Breast epithelium (tissue), 4 donors: ENCODE measurements at regions not wholly inside any gene's neighbourhood (a gene's known extent, or its start where the extent isn't known, plus 50 kb on each side); places are given as distances from the start of the nearest gene placed in this dataset.

Experiments
- DNase-seq, 2 donors: peaks; one replicate each; pipeline ENCODE4 v3.0.0-alpha.2; 2019; ENCODE audit warnings: low spot score in 2 of 2
- H3K27ac ChIP-seq, 2 donors: fragments of 200-600 bp; sonication (generic) in 1 of 2; one replicate each; pipeline ENCODE4 v1.5.1; 2016 to 2019; ENCODE audit warnings: mild to moderate bottlenecking in 1 of 2
- H3K27me3 ChIP-seq, 2 donors: fragments of 200-600 bp; sonication (generic) in 1 of 2; one replicate each; pipeline versions ENCODE4 v1.5.1 to v1.6.0; 2017 to 2019; ENCODE audit warnings: control low read depth in 1 of 2, mild to moderate bottlenecking in 1 of 2
- H3K36me3 ChIP-seq: fragments of 200-600 bp; one replicate; pipeline ENCODE4 v1.5.1; 2019
- H3K4me1 ChIP-seq, 2 donors: fragments of 200-600 bp; sonication (generic); one replicate each; pipeline ENCODE4 v1.5.1; 2016 to 2019; ENCODE audit warnings: control low read depth in 1 of 2
- H3K4me3 ChIP-seq, 3 donors: fragments of 200-600 bp; sonication (generic); 1 replicate in 2 of 3; 2 replicates in 1 of 3; pipeline ENCODE4 v1.5.1; 2016 to 2019; ENCODE audit warnings: mild to moderate bottlenecking in 3 of 3, moderate library complexity in 2 of 3
- H3K9me3 ChIP-seq, 2 donors: fragments of 200-600 bp; sonication (generic) in 1 of 2; one replicate each; pipeline ENCODE4 v1.5.1; 2016 to 2019; ENCODE audit warnings: control low read depth in 1 of 2
- POLR2A ChIP-seq: fragments of 450-650 bp; IDR thresholded peaks from one replicate; pipeline ENCODE4 v1.6.1; 2016; ENCODE audit warnings: antibody characterized with exemption, mild to moderate bottlenecking, moderate library complexity
- POLR2AphosphoS5 ChIP-seq, 3 donors: sonication (generic); formaldehyde crosslinking; IDR thresholded peaks; one replicate each; pipeline ENCODE4 v1.6.1; 2017; ENCODE audit warnings: antibody characterized with exemption in 3 of 3
- intact Hi-C: fragments of 100-400 bp; cut with DNase I; formaldehyde crosslinking; loops from one replicate; pipeline ENCODE4 v1.15.1; 2023; ENCODE audit warnings: low total_unique reads
- TF ChIP-seq, protein P1 (sequence below), 3 donors: fragments of 450-650 bp; IDR thresholded peaks; one replicate each; pipeline ENCODE4 v1.5.1; 2016 to 2017; ENCODE audit warnings: antibody characterized with exemption in 3 of 3, mild to moderate bottlenecking in 3 of 3, moderate library complexity in 3 of 3

- intact Hi-C loops: no loop called here
- H3K27ac ChIP-seq: no peak overlapping the region
- no peaks in the 10 kb centered on the region for H3K27me3 ChIP-seq
- H3K4me1 ChIP-seq: no peaks in the 10 kb centered on the region
- H3K9me3 ChIP-seq: no peaks in the 10 kb centered on the region
- DNase-seq: no peak
- TF ChIP-seq POLR2AphosphoS5 (IDR thresholded peaks at IDR 0.05) (no peak), POLR2A (no peak)
- TF ChIP-seq, protein P1, sequence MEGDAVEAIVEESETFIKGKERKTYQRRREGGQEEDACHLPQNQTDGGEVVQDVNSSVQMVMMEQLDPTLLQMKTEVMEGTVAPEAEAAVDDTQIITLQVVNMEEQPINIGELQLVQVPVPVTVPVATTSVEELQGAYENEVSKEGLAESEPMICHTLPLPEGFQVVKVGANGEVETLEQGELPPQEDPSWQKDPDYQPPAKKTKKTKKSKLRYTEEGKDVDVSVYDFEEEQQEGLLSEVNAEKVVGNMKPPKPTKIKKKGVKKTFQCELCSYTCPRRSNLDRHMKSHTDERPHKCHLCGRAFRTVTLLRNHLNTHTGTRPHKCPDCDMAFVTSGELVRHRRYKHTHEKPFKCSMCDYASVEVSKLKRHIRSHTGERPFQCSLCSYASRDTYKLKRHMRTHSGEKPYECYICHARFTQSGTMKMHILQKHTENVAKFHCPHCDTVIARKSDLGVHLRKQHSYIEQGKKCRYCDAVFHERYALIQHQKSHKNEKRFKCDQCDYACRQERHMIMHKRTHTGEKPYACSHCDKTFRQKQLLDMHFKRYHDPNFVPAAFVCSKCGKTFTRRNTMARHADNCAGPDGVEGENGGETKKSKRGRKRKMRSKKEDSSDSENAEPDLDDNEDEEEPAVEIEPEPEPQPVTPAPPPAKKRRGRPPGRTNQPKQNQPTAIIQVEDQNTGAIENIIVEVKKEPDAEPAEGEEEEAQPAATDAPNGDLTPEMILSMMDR (IDR thresholded peaks at IDR 0.05): no peak
- no peak overlapping the region for H3K4me3 ChIP-seq
- no peaks in the 10 kb centered on the region for H3K36me3 ChIP-seq
These were observed 676.4 kb upstream of the INTU start for GRCh38 chr4:126956184-126956897.

- H3K27me3 ChIP-seq: no peaks in the 10 kb centered on the region
- TF ChIP-seq POLR2A: no peak
- TF ChIP-seq POLR2AphosphoS5 (IDR thresholded peaks at IDR 0.05): no peak
- TF ChIP-seq, protein P1 (IDR thresholded peaks at IDR 0.05): no peak
- no peaks in the 10 kb centered on the region for H3K36me3 ChIP-seq
- H3K4me3 ChIP-seq: no peak overlapping the region
- no peaks in the 10 kb centered on the region for H3K9me3 ChIP-seq
- no peak overlapping the region for H3K27ac ChIP-seq
- no peaks in the 10 kb centered on the region for H3K4me1 ChIP-seq
- intact Hi-C loops: no loop called here
- DNase-seq: no peak
These were observed 675.2 kb upstream of the INTU start for GRCh38 chr4:126957556-126957955.

- intact Hi-C loops: no loop called here
- Histone ChIP-seq H3K27me3 (no peaks in the 10 kb centered on the region), H3K4me3 (no peak overlapping the region), H3K4me1 (no peaks in the 10 kb centered on the region), H3K27ac (no peak overlapping the region), H3K36me3 (no peaks in the 10 kb centered on the region), H3K9me3 (no peaks in the 10 kb centered on the region)
- DNase-seq: no peak
- TF ChIP-seq, protein P1 (IDR thresholded peaks at IDR 0.05): no peak
- TF ChIP-seq POLR2A (no peak), POLR2AphosphoS5 (IDR thresholded peaks at IDR 0.05) (no peak)
These were observed 674.8 kb upstream of the INTU start for GRCh38 chr4:126957987-126958386.

DNA sequence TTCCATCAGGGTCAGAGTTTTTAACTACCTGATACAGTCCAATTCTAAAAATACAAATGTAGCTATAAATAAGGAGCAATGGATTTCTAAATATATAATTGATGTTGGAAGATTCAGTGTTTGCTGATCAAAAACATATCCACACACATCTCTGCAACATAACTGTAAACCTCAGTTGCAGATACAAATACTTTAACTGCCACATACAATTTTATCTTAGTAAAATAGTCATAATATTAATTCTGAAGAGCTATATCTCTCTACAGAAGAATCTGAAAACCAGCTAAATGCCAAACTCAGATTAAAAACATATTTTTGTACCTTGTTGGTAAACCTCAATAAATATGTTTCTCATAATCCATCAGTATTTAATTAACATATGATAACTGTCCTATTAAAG lies 674.3 kb upstream of the INTU start:
- no peak overlapping the region for H3K4me3 ChIP-seq
- TF ChIP-seq POLR2AphosphoS5 (IDR thresholded peaks at IDR 0.05): no peak
- no peak for TF ChIP-seq POLR2A
- TF ChIP-seq, protein P1 (IDR thresholded peaks at IDR 0.05): no peak
- intact Hi-C loops: no loop called here
- H3K27me3 ChIP-seq: no peaks in the 10 kb centered on the region
- no peaks in the 10 kb centered on the region for H3K4me1 ChIP-seq
- no peaks in the 10 kb centered on the region for H3K9me3 ChIP-seq
- no peak overlapping the region for H3K27ac ChIP-seq
- DNase-seq: no peak
- H3K36me3 ChIP-seq: no peaks in the 10 kb centered on the region

DNA sequence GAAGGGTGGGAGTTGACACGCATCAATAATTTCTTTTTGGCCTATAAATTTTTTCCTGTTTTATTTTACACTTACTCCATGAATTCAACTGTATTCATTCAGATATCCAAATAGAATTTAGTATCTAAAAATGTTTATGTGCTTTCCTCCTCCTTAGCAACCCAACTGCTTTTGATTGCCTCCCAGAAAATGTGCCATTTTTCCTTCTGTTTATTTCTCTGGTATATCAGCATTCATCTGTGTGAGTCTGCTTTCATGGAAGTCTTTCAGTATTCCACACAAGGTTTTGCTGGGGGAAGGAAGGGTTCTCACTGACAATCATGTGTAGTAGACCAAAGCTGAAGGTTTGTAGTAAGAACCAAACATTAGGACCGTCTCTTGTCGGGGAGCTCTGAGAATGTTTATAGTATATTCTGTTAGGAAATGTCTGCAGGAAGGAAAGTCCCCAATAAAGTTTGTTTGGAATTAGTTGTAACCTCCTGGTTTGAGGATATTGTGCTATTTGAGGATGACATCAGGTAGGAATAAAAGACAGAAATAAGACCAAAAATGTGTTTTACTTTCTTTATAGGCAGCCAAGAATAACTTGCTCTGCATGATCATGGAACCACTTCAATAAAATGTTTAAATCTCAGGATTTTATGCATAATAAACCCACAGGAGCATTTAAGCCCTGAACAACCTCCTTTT lies 673.6 kb upstream of the INTU start:
- no peak for DNase-seq
- Histone ChIP-seq H3K9me3 (no peaks in the 10 kb centered on the region), H3K27me3 (no peaks in the 10 kb centered on the region), H3K4me1 (no peaks in the 10 kb centered on the region), H3K4me3 (no peak overlapping the region), H3K36me3 (no peaks in the 10 kb centered on the region), H3K27ac (no peak overlapping the region)
- intact Hi-C loops: no loop called here
- no peak for TF ChIP-seq POLR2A
